HG03196 (cell line): ENCODE measurements at regions not wholly inside any gene's neighbourhood (a gene's known extent, or its start where the extent isn't known, plus 50 kb on each side); places are given as distances from the start of the nearest gene placed in this dataset.
A peak's percentile ranks its signal among the peaks of the same experiment; 100 is the strongest.
"Not testable (repeated sequence)": the region's sequence is repeated elsewhere in the genome, so short reads cannot be mapped to it uniquely, and the experiment has no call there.

Experiments used
- ATAC-seq: cut with Tn5 transposase; IDR thresholded peaks from one replicate; pipeline ENCODE4 v1.9.1; 2021; ENCODE audit not compliant: unreplicated experiment

GRCh38 chr2:208794288-208794975 lies 387.8 kb downstream of the PTH2R start:
- no peak for ATAC-seq

GRCh38 chr2:208798698-208799097 lies 392.1 kb downstream of the PTH2R start:
- no peak for ATAC-seq

GRCh38 chr2:208799397-208799796 lies 392.8 kb downstream of the PTH2R start:
- no peak for ATAC-seq

DNA sequence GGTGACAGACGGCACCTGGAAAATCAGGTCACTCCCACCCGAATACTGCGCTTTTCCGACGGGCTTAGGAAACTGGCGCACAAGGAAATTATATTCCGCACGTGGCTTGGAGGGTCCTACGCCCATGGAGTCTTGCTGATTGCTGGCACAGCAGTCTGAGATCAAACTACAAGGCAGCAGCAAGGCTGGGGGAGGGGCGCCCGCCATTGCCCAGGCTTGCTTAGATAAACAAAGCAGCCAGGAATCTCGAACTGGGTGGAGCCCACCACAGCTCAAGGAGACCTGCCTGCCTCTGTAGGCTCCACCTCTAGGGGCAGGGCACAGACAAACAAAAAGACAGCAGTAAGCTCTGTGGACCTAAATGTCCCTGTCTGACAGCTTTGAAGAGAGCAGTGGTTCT lies 394.3 kb downstream of the PTH2R start:
- ATAC-seq, result not testable (repeated sequence)

GRCh38 chr2:208807756-208808155 lies 401.2 kb downstream of the PTH2R start:
- ATAC-seq, result no peak

- ATAC-seq, result not testable (repeated sequence)
Observed at GRCh38 chr2:208811885-208812284, 405.3 kb downstream of the PTH2R start.

GRCh38 chr2:208819190-208819589 lies 412.6 kb downstream of the PTH2R start:
- ATAC-seq, result no peak

GRCh38 chr2:208820014-208820688 lies 413.6 kb downstream of the PTH2R start:
- peak; percentile 97 for ATAC-seq

DNA sequence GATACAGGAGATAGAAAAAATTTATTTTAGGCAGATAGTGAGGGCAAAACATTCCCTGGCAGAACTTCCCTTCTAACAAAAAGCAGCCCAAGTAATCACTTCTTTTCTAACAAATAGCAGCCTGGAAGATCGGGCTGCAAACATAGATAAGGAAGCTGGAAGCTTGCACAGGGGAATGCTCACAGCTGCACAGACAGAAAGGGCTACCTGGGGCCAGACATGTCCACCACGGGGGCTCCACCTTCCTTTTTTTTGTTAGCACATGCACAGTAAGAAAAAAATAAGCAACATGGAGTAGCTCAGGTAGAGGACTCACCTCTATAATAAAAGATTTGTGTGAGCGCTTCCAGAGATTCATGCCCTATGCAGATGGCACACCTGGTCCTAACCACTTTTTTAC lies 420.5 kb downstream of the PTH2R start:
- no peak for ATAC-seq

DNA sequence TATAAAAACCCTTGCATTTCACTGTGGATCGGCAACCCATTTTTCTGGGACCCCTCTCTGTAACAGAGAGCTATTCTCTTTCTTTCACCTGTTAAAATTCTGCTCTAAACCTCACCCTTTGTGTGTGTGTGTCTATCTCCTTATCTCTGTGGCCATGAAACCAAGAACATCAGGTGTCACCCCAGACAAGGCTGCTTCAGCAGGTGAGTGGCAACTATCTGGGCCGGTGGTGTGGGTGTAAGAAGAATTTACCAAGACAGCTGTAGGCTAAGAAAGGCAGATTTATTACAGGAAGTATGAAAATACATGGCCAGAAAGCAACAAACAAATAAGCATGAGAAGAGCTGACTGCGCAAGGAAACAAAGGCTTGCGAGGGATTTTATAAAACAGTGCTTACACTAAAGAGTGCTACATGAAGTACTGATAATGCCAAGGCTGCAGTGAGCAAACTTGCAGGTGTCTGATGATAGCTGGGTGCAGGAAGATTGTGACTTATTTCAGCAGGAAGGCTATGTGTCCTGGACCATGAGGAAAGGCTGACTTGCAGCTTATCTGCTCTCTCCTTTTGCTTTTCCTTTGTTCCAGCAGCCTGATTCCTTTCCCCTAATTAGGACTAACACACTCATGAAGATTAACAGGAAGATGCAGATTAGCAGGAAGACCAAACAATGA lies 421.1 kb downstream of the PTH2R start:
- ATAC-seq, result no peak

DNA sequence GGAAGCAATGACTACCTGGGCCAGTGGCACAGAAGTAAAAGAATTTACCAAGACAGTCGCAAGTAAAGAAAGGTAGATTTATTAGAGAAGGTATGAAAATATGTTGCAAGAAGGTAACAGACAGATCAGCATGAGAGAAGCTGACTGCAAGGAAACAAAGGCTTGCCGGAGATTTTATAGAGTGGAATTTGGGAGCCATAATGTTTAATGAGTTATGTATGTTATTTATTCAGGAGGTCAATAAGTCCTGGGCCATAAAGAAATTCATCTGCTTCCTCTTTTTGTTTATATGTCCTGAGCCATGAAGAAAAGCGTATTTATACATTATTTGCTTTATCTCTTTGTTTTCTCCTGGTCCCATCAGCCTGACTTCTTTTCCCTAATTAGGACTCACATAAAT lies 423.6 kb downstream of the PTH2R start:
- ATAC-seq, result no peak

- ATAC-seq, result no peak
Observed at GRCh38 chr2:208847651-208848050, 441.1 kb downstream of the PTH2R start.

DNA sequence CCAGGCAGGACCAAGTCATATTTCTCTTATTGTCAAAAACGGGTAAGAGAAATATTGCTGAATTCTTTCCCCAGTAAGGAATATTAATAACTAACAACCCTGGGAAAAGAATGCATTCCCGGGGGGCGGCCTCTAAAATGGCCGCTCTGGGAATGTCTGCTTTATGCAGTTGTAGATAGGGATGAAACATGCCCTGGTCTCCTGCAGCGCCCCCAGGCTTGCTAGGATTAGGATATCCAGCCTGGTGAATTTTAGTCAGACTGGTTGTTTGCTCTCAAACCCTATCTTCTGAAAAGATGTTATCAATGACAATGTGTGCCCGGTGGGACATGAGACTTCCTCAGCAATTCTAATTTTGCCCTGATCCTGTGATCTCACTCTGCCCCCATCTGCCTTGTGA lies 448.1 kb downstream of the PTH2R start:
- ATAC-seq, result no peak

DNA sequence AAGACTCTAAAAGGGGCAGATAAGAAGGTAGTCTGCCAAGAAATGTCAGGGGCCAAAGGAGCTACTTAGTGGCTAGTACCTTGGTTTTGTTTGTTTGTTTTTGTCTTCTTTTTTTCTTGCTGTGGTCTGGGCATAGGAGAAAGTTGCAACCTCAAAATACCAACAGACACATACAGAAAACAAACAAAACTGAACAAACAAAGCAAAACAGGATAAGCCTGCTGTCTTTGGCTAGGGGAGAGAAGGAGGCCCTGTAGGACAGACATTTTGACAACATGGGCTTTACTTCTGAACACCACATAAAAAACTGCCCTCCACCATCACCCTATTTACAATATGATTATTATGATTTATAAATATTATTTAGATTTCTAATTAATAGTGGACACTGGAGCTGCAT lies 460.8 kb downstream of the PTH2R start:
- no peak for ATAC-seq

- no peak for ATAC-seq
Observed at GRCh38 chr2:208872591-208872990, 466.0 kb downstream of the PTH2R start.

GRCh38 chr2:208879666-208880065 lies 473.1 kb downstream of the PTH2R start:
- ATAC-seq, result no peak

GRCh38 chr2:208880171-208880570 lies 473.6 kb downstream of the PTH2R start:
- ATAC-seq, result no peak

DNA sequence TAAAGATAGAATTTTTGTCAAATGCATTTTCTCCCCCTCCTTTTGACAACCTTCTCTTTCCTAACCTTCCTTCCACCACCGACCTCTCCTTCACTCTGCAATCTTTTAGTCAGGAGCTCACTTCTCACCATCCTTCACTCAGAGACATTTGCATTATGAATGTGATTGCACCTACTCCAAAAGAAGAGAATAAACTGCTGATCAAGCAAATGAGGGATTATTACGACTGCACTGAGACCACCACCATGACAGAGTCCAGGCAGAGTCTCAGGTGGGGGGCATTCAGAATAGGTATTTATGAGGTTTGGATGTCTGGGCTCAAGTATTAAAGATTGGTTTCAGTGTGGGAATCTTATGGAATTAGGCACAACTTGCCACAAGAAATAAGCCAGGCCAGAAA lies 483.9 kb downstream of the PTH2R start:
- no peak for ATAC-seq

GRCh38 chr2:208892203-208892602 lies 485.6 kb downstream of the PTH2R start:
- no peak for ATAC-seq

- no peak for ATAC-seq
Observed at GRCh38 chr2:208906330-208906729, 499.7 kb downstream of the PTH2R start.

- no peak for ATAC-seq
Observed at GRCh38 chr2:208915401-208915800, 508.4 kb upstream of the MAP2 start.

DNA sequence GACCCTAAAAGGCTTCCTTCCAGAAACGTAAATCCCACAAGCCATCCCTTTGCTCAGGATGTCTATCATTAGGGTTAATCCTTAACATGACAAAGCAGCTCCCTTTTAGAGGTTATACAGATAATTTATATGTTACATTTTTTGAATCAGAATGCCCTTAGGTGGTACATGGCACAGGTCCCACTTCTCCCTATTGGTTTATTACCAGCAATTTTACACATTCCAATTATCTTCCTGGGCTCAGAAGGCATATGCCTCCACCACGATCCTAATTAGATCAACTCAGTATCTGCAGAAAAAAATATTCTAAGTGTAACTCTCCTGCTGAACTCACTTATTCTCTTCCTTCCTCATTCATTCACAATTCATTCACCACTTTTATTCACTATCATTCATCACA lies 507.0 kb upstream of the MAP2 start:
- no peak for ATAC-seq
